IPS DF 19.7 (cell line): ENCODE measurements at regions not wholly inside any gene's neighbourhood (a gene's known extent, or its start where the extent isn't known, plus 50 kb on each side); places are given as distances from the start of the nearest gene placed in this dataset.
"Not testable (repeated sequence)": the region's sequence is repeated elsewhere in the genome, so short reads cannot be mapped to it uniquely, and the experiment has no call there.

Experiments
- DNase-seq: peaks from one replicate; pipeline ENCODE4 v3.0.0-alpha.2; 2013; ENCODE audit warnings: low read depth, low spot score

- DNase-seq: no peak
Measured at GRCh38 chr3:11712646-11713045, 68.9 kb upstream of the VGLL4 start.

- DNase-seq: no peak
Measured at GRCh38 chr3:11711876-11712275, 68.2 kb upstream of the VGLL4 start.

- DNase-seq: no peak
Measured at GRCh38 chr3:11709782-11710181, 66.1 kb upstream of the VGLL4 start.

GRCh38 chr3:11707084-11707483 lies 63.4 kb upstream of the VGLL4 start:
- DNase-seq: not testable (repeated sequence)

GRCh38 chr3:11706604-11707003 lies 62.9 kb upstream of the VGLL4 start:
- DNase-seq: no peak

GRCh38 chr3:11705049-11705448 lies 61.3 kb upstream of the VGLL4 start:
- no peak for DNase-seq

GRCh38 chr3:11703146-11703545 lies 59.4 kb upstream of the VGLL4 start:
- DNase-seq: no peak

GRCh38 chr3:11699083-11699427 lies 55.3 kb upstream of the VGLL4 start:
- no peak for DNase-seq

GRCh38 chr3:11698326-11699082 lies 54.8 kb upstream of the VGLL4 start:
- no peak for DNase-seq

- DNase-seq: no peak
Measured at GRCh38 chr3:11697701-11698100, 54.0 kb upstream of the VGLL4 start.

GRCh38 chr3:11696054-11696453 lies 52.3 kb upstream of the VGLL4 start:
- no peak for DNase-seq
